Activated naive CD4-positive, alpha-beta T cell treated with anti-CD3 and anti-CD28 coated beads for 36 hours (primary cell): ENCODE measurements at regions not wholly inside any gene's neighbourhood (a gene's known extent, or its start where the extent isn't known, plus 50 kb on each side); places are given as distances from the start of the nearest gene placed in this dataset.

ENCODE experiments used
- CTCF ChIA-PET: fragments of 350-600 bp; sonication (Branson Sonifier 250); formaldehyde crosslinking; loops from one replicate; lab custom pipeline; 2021; ENCODE audit warnings: antibody characterized with exemption; lab: Charles Lee
- DNase-seq: peaks from one replicate; pipeline ENCODE4 v3.0.0-alpha.2; 2020
- H3K27ac Mint-ChIP-seq: one replicate; pipeline ENCODE4 v1.8.0; 2021; ENCODE audit warnings: mild to moderate bottlenecking, mixed read lengths
- H3K27me3 Mint-ChIP-seq: one replicate; pipeline ENCODE4 v1.8.0; 2021; ENCODE audit warnings: low read depth, mixed read lengths
- H3K36me3 Mint-ChIP-seq: one replicate; pipeline ENCODE4 v1.8.0; 2021; ENCODE audit warnings: low read depth, mixed read lengths
- H3K4me1 Mint-ChIP-seq: one replicate; pipeline ENCODE4 v1.8.0; 2021; ENCODE audit warnings: low read depth, mixed read lengths
- H3K4me3 Mint-ChIP-seq: one replicate; pipeline ENCODE4 v1.8.0; 2021; ENCODE audit warnings: mild to moderate bottlenecking, moderate library complexity, mixed read lengths
- H3K9me3 Mint-ChIP-seq: one replicate; pipeline ENCODE4 v1.8.0; 2021; ENCODE audit warnings: mixed read lengths
- intact Hi-C: fragments of 100-400 bp; cut with micrococcal nuclease; formaldehyde crosslinking; loops from one replicate; pipeline ENCODE4 v1.15.1; 2023

- Mint-ChIP-seq H3K4me3 (no peak overlapping the region), H3K27ac (no peak overlapping the region), H3K4me1 (no peaks in the 10 kb centered on the region), H3K9me3 (no peaks in the 10 kb centered on the region), H3K36me3 (no peaks in the 10 kb centered on the region), H3K27me3 (peaks cover 10% of the 10 kb centered on the region)
- intact Hi-C loops = no loop called here
- no peak for DNase-seq
- CTCF ChIA-PET = no interaction called here
Observed at GRCh38 chr2:118614841-118615271, 232.6 kb downstream of the EN1 start.

DNA sequence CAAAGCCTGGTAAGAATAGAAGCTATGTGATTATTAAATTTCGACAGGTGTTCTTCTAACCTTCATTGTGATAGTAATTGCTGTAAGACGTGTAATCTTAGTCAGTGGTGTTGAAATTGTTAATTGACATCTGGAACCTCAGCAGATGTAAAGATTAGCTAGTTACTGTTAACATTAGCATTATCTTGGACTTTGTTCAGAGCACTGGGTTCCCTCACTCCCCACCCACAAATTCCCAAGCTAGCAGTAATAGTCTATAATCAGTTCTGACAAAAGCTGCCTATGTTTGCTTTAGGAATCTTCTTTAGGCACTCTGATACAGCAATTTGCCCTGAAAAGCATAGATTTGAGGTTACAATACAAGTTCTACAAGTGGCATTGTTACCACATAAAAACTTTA, 233.7 kb downstream of the EN1 start:
- Mint-ChIP-seq H3K27ac (no peak overlapping the region), H3K36me3 (no peaks in the 10 kb centered on the region), H3K4me3 (no peak overlapping the region), H3K9me3 (no peaks in the 10 kb centered on the region), H3K4me1 (no peaks in the 10 kb centered on the region), H3K27me3 (peaks cover 7% of the 10 kb centered on the region)
- intact Hi-C loops = no loop called here
- no peak for DNase-seq
- CTCF ChIA-PET = no interaction called here

DNA sequence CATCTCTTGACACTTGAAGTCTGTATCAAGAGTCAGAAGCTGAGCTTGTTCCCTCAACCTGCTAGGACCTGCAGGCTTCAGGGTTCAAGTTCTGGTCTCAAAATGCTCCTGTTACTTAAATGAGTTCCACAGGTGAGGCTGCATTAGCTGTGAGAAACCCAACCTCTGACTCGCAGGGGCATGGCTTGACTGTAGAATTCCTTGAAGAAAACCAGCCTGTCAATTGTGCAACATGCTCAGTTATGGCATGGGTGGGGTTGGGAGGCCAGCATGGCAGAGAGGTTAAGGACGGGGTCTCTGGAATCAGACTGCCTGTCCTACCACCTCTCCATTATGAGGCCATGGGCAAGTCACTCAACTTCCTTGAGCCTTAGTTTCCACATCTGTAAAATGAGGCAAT, 235.8 kb downstream of the EN1 start:
- CTCF ChIA-PET = no interaction called here
- Mint-ChIP-seq H3K4me1 (no peaks in the 10 kb centered on the region), H3K4me3 (no peak overlapping the region), H3K9me3 (no peaks in the 10 kb centered on the region), H3K27me3 (peaks cover 10% of the 10 kb centered on the region), H3K36me3 (no peaks in the 10 kb centered on the region), H3K27ac (no peak overlapping the region)
- intact Hi-C loops = no loop called here
- DNase-seq = no peak

DNA sequence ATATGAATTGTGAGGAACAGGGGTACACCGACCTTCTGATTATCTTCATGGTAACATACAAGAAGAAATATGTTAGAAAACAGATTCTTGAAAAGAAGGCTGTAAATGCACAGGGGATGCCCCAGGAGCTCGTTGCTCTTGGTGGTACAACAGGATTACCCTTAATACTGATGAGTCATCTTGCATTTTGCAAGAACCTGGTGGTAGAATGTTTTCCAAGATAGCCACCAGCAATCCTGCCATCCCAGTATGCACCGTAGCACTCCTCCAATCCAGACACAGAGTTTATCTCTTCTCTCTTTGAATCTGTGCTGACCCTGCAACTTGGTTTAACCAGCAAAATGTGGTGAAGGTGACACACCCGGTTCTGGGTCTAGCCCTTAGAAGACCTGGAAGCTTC, 238.3 kb downstream of the EN1 start:
- Mint-ChIP-seq H3K9me3 (no peaks in the 10 kb centered on the region), H3K27me3 (peaks cover 8% of the 10 kb centered on the region)

GRCh38 chr2:118607641-118608040, 239.8 kb downstream of the EN1 start:
- CTCF ChIA-PET = no interaction called here
- intact Hi-C loops = no loop called here
- no peaks in the 10 kb centered on the region for H3K9me3 Mint-ChIP-seq
- H3K4me1 Mint-ChIP-seq = no peaks in the 10 kb centered on the region
- no peak overlapping the region for H3K27ac Mint-ChIP-seq
- DNase-seq = no peak
- H3K27me3 Mint-ChIP-seq = peaks cover 3% of the 10 kb centered on the region
- H3K4me3 Mint-ChIP-seq = no peak overlapping the region
- H3K36me3 Mint-ChIP-seq = no peaks in the 10 kb centered on the region

More for the DNA sequence above, 238.3 kb downstream of the EN1 start:
- Mint-ChIP-seq H3K4me3 (no peak overlapping the region), H3K4me1 (no peaks in the 10 kb centered on the region), H3K27ac (no peak overlapping the region), H3K36me3 (no peaks in the 10 kb centered on the region)
- no peak for DNase-seq
- intact Hi-C loops = no loop called here
- CTCF ChIA-PET = no interaction called here

DNA sequence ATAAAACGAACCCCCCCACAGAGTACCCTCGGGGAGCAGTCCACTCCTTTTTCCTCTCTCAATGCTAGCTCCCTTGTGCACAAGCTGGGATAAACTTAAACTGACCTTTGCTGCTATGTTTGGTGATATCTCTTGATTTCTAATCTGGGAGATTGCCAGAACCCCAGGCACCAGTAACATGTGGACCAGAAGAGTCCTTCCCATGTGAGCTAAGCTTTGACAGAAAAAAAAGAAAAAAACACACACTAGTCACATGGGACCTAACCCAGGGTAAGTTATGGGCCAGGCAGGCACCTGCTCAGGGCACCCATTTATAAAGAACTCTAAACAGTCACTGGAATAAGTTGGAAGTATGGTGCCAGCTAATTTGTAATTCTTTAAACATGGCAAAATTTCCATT, 242.6 kb downstream of the EN1 start:
- H3K4me3 Mint-ChIP-seq = no peak overlapping the region
- no peak for DNase-seq
- CTCF ChIA-PET = no interaction called here
- intact Hi-C loops = no loop called here
- H3K9me3 Mint-ChIP-seq = peaks cover 3% of the 10 kb centered on the region
- H3K36me3 Mint-ChIP-seq = no peaks in the 10 kb centered on the region
- H3K27ac Mint-ChIP-seq = no peak overlapping the region
- peaks cover 3% of the 10 kb centered on the region for H3K27me3 Mint-ChIP-seq
- no peaks in the 10 kb centered on the region for H3K4me1 Mint-ChIP-seq

GRCh38 chr2:118604371-118604770, 243.1 kb downstream of the EN1 start:
- DNase-seq = no peak
- intact Hi-C loops = no loop called here
- CTCF ChIA-PET = interaction anchor here (0.6 kb wide), 1 partner anchor 272 kb away, joined by 3 read pairs; no protein-coding TSS in a partner anchor
- H3K36me3 Mint-ChIP-seq = no peaks in the 10 kb centered on the region
- H3K4me3 Mint-ChIP-seq = no peak overlapping the region
- H3K4me1 Mint-ChIP-seq = no peaks in the 10 kb centered on the region
- H3K27me3 Mint-ChIP-seq = peaks cover 3% of the 10 kb centered on the region
- peaks cover 3% of the 10 kb centered on the region for H3K9me3 Mint-ChIP-seq
- H3K27ac Mint-ChIP-seq = no peak overlapping the region

DNA sequence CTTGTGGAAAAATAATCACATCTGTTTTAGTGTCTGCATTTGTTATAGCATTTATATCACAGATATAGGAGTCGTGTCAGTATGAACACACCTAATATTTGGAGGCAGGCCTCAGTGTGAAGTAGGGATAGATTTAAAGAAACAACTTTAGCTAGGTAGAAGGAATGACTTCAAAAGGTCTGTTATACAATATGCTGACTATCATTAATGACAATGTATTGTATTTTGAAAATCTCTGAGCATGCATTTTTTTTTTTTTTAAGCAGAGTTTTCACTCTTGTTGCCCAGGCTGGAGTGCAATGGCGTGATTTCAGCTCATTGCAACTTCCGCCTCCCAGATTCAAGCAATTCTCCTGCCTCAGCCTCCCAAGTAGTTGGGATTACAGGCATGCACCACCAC, 248.3 kb downstream of the EN1 start:
- Mint-ChIP-seq H3K9me3 (peaks cover 3% of the 10 kb centered on the region), H3K4me1 (no peaks in the 10 kb centered on the region), H3K27me3 (no peaks in the 10 kb centered on the region), H3K36me3 (no peaks in the 10 kb centered on the region), H3K27ac (no peak overlapping the region), H3K4me3 (no peak overlapping the region)
- no peak for DNase-seq
- CTCF ChIA-PET = no interaction called here
- intact Hi-C loops = no loop called here

- intact Hi-C loops = no loop called here
- no peak for DNase-seq
- no peaks in the 10 kb centered on the region for H3K4me1 Mint-ChIP-seq
- H3K9me3 Mint-ChIP-seq = peaks cover 3% of the 10 kb centered on the region
- no peak overlapping the region for H3K4me3 Mint-ChIP-seq
- no peak overlapping the region for H3K27ac Mint-ChIP-seq
- no peaks in the 10 kb centered on the region for H3K36me3 Mint-ChIP-seq
- CTCF ChIA-PET = no interaction called here
- peaks cover 2% of the 10 kb centered on the region for H3K27me3 Mint-ChIP-seq
Observed at GRCh38 chr2:118596620-118597019, 250.8 kb downstream of the EN1 start.

DNA sequence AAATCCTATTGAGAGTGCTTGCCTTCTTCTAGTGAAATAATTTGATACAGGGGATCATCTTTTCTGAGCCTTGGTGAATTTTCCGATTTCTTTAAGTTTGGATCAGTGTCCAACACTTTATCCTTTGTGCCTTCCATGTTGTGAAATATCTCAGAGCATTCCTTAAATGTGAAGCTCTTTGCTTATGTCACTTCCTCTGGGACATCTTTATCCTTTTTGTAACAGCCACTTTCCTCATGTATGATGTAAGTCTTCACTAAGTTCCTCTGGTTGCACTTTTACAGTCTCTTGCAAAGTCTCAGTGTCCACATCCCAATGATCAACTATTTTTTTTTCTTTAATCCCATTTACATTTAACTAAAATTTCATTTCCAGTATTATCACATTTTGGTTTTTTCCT, 254.2 kb downstream of the EN1 start:
- intact Hi-C loops = no loop called here
- no peaks in the 10 kb centered on the region for H3K4me1 Mint-ChIP-seq
- CTCF ChIA-PET = no interaction called here
- H3K27ac Mint-ChIP-seq = no peak overlapping the region
- no peak overlapping the region for H3K4me3 Mint-ChIP-seq
- H3K36me3 Mint-ChIP-seq = no peaks in the 10 kb centered on the region
- no peaks in the 10 kb centered on the region for H3K9me3 Mint-ChIP-seq
- peaks cover 8% of the 10 kb centered on the region for H3K27me3 Mint-ChIP-seq
- DNase-seq = no peak

- Mint-ChIP-seq H3K9me3 (no peaks in the 10 kb centered on the region), H3K4me3 (no peak overlapping the region), H3K4me1 (no peaks in the 10 kb centered on the region), H3K27ac (no peak overlapping the region), H3K27me3 (peaks cover 15% of the 10 kb centered on the region), H3K36me3 (no peaks in the 10 kb centered on the region)
- CTCF ChIA-PET = no interaction called here
- no peak for DNase-seq
- intact Hi-C loops = no loop called here
Observed at GRCh38 chr2:118591223-118591622, 256.2 kb downstream of the EN1 start.

DNA sequence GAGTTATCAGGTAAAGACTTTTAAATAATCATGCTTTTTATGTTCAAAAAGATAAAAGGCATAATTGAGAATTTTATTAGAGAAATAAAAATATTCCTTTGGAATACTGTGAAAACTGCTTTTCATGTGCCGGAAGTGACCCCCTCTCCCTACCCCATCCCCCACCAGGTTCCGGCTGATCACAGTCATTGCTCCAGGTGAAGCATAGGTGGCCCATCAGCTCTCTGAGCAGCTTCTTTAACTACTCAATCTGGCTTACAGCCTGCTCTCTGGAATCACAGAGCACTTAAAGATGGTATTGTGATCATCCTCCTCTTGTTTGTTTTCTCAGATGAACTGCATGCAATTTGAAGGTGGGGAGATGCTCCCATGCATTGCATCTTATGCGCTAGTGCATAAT, 257.7 kb downstream of the EN1 start:
- no peak for DNase-seq
- H3K36me3 Mint-ChIP-seq = no peaks in the 10 kb centered on the region
- H3K27me3 Mint-ChIP-seq = peaks cover 15% of the 10 kb centered on the region
- H3K27ac Mint-ChIP-seq = no peak overlapping the region
- H3K4me1 Mint-ChIP-seq = no peaks in the 10 kb centered on the region
- intact Hi-C loops = no loop called here
- no peak overlapping the region for H3K4me3 Mint-ChIP-seq
- H3K9me3 Mint-ChIP-seq = no peaks in the 10 kb centered on the region
- CTCF ChIA-PET = no interaction called here

DNA sequence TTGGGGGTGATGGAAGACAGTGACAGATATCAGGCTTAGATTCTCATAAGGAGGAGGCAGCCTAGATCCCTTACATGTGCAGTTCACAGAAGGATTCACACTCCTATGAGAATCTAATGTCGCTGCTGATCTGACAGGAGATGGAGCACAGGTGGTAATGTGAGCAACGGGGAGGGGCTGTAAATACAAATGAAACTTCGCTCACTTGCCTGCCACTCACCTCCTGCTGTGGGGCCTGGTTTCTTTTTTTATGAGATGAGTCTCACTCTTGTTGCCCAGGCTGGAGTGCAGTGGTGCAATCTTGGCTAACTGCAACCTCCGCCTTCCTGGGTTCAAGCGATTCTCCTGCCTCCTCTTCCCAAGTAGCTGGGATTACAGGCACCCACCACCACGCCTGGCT, 258.6 kb downstream of the EN1 start:
- H3K4me3 Mint-ChIP-seq = no peak overlapping the region
- CTCF ChIA-PET = interaction anchor here (0.6 kb wide), 1 partner anchor 293 kb away, joined by 3 read pairs; no protein-coding TSS in a partner anchor
- H3K36me3 Mint-ChIP-seq = no peaks in the 10 kb centered on the region
- H3K4me1 Mint-ChIP-seq = no peaks in the 10 kb centered on the region
- DNase-seq = no peak
- H3K9me3 Mint-ChIP-seq = no peaks in the 10 kb centered on the region
- peaks cover 15% of the 10 kb centered on the region for H3K27me3 Mint-ChIP-seq
- no peak overlapping the region for H3K27ac Mint-ChIP-seq
- intact Hi-C loops = no loop called here

- CTCF ChIA-PET = no interaction called here
- intact Hi-C loops = no loop called here
- Mint-ChIP-seq H3K27ac (no peak overlapping the region), H3K4me3 (no peak overlapping the region), H3K9me3 (no peaks in the 10 kb centered on the region), H3K36me3 (no peaks in the 10 kb centered on the region), H3K4me1 (no peaks in the 10 kb centered on the region), H3K27me3 (peaks cover 12% of the 10 kb centered on the region)
- no peak for DNase-seq
Observed at GRCh38 chr2:118586312-118586711, 261.1 kb downstream of the EN1 start.
